ENCODE measurements at regions not wholly inside any gene's neighbourhood (a gene's known extent, or its start where the extent isn't known, plus 50 kb on each side); places are given as distances from the start of the nearest gene placed in this dataset.
A peak's percentile ranks its signal among the peaks of the same experiment; 100 is the strongest.

DNA sequence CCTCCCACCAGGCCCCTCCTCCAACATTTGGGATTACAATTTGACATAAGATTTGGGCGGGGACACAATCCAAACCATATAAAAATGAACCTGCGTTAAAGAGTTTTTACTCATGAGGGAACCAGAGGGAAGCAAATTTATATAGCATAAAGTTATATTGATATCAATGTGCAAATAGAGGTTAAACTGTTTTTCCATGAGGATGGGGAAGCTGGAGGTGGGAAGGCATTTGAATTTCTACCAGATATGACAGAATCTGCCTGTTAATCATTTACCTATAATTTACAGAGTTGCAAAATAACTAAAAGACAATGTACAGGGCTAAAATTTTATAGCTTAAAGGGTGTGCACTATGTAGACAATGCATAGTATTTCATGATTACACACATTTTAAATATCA is 322.0 kb upstream of the FKBP1C start:
- H3K9me3 ChIP-seq = no peaks in the 10 kb centered on the region
- H3K36me3 ChIP-seq = no peaks in the 10 kb centered on the region
- TF ChIP-seq CTCF (IDR thresholded peaks at IDR 0.05) = no peak
- H3K4me1 ChIP-seq = no peaks in the 10 kb centered on the region
- H3K4me3 ChIP-seq = no peak overlapping the region
- FAIRE-seq (no peak), DNase-seq (no peak), ATAC-seq (no peak)
- WGBS, 2 donors = 93 to 94% methylated on average over 2 of the region's 2 CpGs
- H3K27me3 ChIP-seq = no peaks in the 10 kb centered on the region
- intact Hi-C loops (cut with DNase I) = no loop called here
- no peak overlapping the region for H3K27ac ChIP-seq

- intact Hi-C loops (cut with DNase I) = no loop called here
- FAIRE-seq = peak; percentile 89
- H3K27ac ChIP-seq = no peak overlapping the region
Observed at GRCh38 chr6:62891065-62891647, 320.1 kb upstream of the FKBP1C start.

GRCh38 chr6:62894114-62894513 is 317.2 kb upstream of the FKBP1C start:
- no peak for TF ChIP-seq CTCF (IDR thresholded peaks at IDR 0.05)
- ATAC-seq (no peak), FAIRE-seq (no peak), DNase-seq (no peak)
- Histone ChIP-seq H3K4me3 (no peak overlapping the region), H3K9me3 (no peaks in the 10 kb centered on the region), H3K27me3 (no peaks in the 10 kb centered on the region), H3K27ac (no peak overlapping the region), H3K4me1 (no peaks in the 10 kb centered on the region), H3K36me3 (no peaks in the 10 kb centered on the region)
- WGBS, 2 donors = 79 to 100% methylated on average over 1 of the region's 1 CpG
- intact Hi-C loops (cut with DNase I) = no loop called here

More at GRCh38 chr6:62891065-62891647, 320.1 kb upstream of the FKBP1C start:
- Histone ChIP-seq H3K4me3 (no peak overlapping the region), H3K27me3 (no peaks in the 10 kb centered on the region), H3K9me3 (no peaks in the 10 kb centered on the region), H3K4me1 (no peaks in the 10 kb centered on the region), H3K36me3 (no peaks in the 10 kb centered on the region)
- 21 to 24% methylated on average over 2 of the region's 2 CpGs for WGBS, 2 donors
- peak; percentile 10 to 35 (median 20) for TF ChIP-seq CTCF (IDR thresholded peaks at IDR 0.05)
- no peak for ATAC-seq
- DNase-seq = no peak

- ATAC-seq = no peak
- no peaks in the 10 kb centered on the region for H3K4me1 ChIP-seq
- intact Hi-C loops (cut with DNase I) = no loop called here
- 91% methylated on average over 1 of the region's 1 CpG for WGBS, 2 donors
- no peak overlapping the region for H3K4me3 ChIP-seq
- DNase-seq = no peak
- H3K27me3 ChIP-seq = no peaks in the 10 kb centered on the region
- no peak for FAIRE-seq
- no peak for TF ChIP-seq CTCF (IDR thresholded peaks at IDR 0.05)
- H3K36me3 ChIP-seq = no peaks in the 10 kb centered on the region
- no peak overlapping the region for H3K27ac ChIP-seq
- no peaks in the 10 kb centered on the region for H3K9me3 ChIP-seq
Observed at GRCh38 chr6:62903266-62903665, 308.0 kb upstream of the FKBP1C start.

GRCh38 chr6:62904687-62905086 is 306.6 kb upstream of the FKBP1C start:
- H3K4me1 ChIP-seq = no peaks in the 10 kb centered on the region
- no peaks in the 10 kb centered on the region for H3K9me3 ChIP-seq
- no peak overlapping the region for H3K27ac ChIP-seq
- H3K36me3 ChIP-seq = no peaks in the 10 kb centered on the region
- ATAC-seq (no peak), FAIRE-seq (no peak), DNase-seq (peak in 2 of 6 donors; percentile 9 to 14)
- H3K4me3 ChIP-seq = no peak overlapping the region
- WGBS, 2 donors = 88 to 90% methylated on average over 5 of the region's 5 CpGs
- intact Hi-C loops (cut with DNase I) = no loop called here
- no peaks in the 10 kb centered on the region for H3K27me3 ChIP-seq
- TF ChIP-seq CTCF (IDR thresholded peaks at IDR 0.05) = no peak

All from pancreas (tissue), 10 donors.